HepG2 (cell line): ENCODE measurements at regions not wholly inside any gene's neighbourhood (a gene's known extent, or its start where the extent isn't known, plus 50 kb on each side); places are given as distances from the start of the nearest gene placed in this dataset.

Experiments
- ATAC-seq: fragments of 200-7000 bp; cut with Tn5 transposase; 3 replicates; pipeline ENCODE4 v1.9.1; 2020; ENCODE audit warnings: mild to moderate bottlenecking, moderate library complexity
- BruUV-seq: library from RNA; stranded (reverse); fragments of 400-500 nt; replicated peaks from 2 replicates; lab custom pipeline; 2021; lab: Mats Ljungman, UMichigan
- CTCF ChIA-PET: fragments of 300-600 bp; formaldehyde crosslinking; extraction: SDS; loops from one replicate; lab custom pipeline; 2021; ENCODE audit warnings: low total read pairs, inconsistent platforms, low intra/inter-chr PET ratio; lab: Yijun Ruan, JAX
- POLR2A ChIA-PET: fragments of 350-600 bp; sonication (Branson Sonifier 250); formaldehyde crosslinking; loops from one replicate; lab custom pipeline; 2020; ENCODE audit warnings: antibody characterized with exemption, inconsistent platforms; lab: Yijun Ruan, JAX
- DNase-seq: peaks from one replicate; pipeline ENCODE4 v3.0.0-alpha.2; 2015; ENCODE audit warnings: low spot score
- FAIRE-seq: peaks from 3 replicates; lab custom pipeline; 2011; peaks lifted over from hg19 to GRCh38; lab: Jason Lieb, UNC
- H2AFZ ChIP-seq: one replicate; pipeline ENCODE4 v1.6.1; 2011; ENCODE audit warnings: low read length, inconsistent platforms
- H3K27ac ChIP-seq: fragments of 300-600 bp; 3 replicates; pipeline ENCODE4 v1.8.0; 2011; ENCODE audit warnings: mixed run types, mild to moderate bottlenecking, mixed read lengths, low read length, inconsistent platforms; ENCODE audit not compliant: insufficient read depth; ENCODE audit errors: extremely low read length
- H3K27me3 ChIP-seq, 2 experiments: fragments of 200-600 bp in 1 of 2; 2 replicates in 1 of 2; 3 replicates in 1 of 2; pipeline versions ENCODE4 v1.6.0 to v1.8.0; 2011; ENCODE audit warnings: low read length in 2 of 2, mild to moderate bottlenecking in 2 of 2, moderate library complexity in 2 of 2, inconsistent platforms in 1 of 2; ENCODE audit not compliant: insufficient read depth in 2 of 2, control insufficient read depth in 1 of 2
- H3K36me3 ChIP-seq, 2 experiments: fragments of 200-600 bp in 1 of 2; replicated peaks in 1 of 2; 2 replicates in 1 of 2; 3 replicates in 1 of 2; pipeline versions ENCODE4 v1.5.1 to v1.8.0; 2011; ENCODE audit warnings: low read length in 2 of 2, inconsistent platforms in 1 of 2; ENCODE audit not compliant: insufficient read depth in 2 of 2, control insufficient read depth in 1 of 2
- H3K4me1 ChIP-seq: 2 replicates; pipeline ENCODE4 v1.5.1; 2012; ENCODE audit warnings: low read length, inconsistent platforms; ENCODE audit not compliant: insufficient read depth
- H3K4me2 ChIP-seq: 2 replicates; pipeline ENCODE4 v1.6.0; 2011; ENCODE audit warnings: low read depth, low read length, inconsistent platforms
- H3K4me3 ChIP-seq, 3 experiments: fragments of 200-600 bp in 1 of 3; sonication (generic), shearing (Covaris generic) in 1 of 3; replicated peaks in 1 of 3; 2 replicates each; pipeline ENCODE4 v1.5.1; 2011 to 2016; ENCODE audit warnings: low read length in 3 of 3, inconsistent platforms in 2 of 3, low read depth in 2 of 3, mild to moderate bottlenecking in 2 of 3, control low read depth in 1 of 3, mixed read lengths in 1 of 3; ENCODE audit not compliant: insufficient read depth in 1 of 3
- H3K79me2 ChIP-seq: one replicate; pipeline ENCODE4 v1.6.1; 2011; ENCODE audit warnings: low read length, inconsistent platforms; ENCODE audit not compliant: insufficient read depth
- H3K9ac ChIP-seq: 2 replicates; pipeline ENCODE4 v1.6.0; 2011; ENCODE audit warnings: mild to moderate bottlenecking, low read depth, low read length, inconsistent platforms; ENCODE audit not compliant: insufficient read depth
- H3K9me3 ChIP-seq: 2 replicates; pipeline ENCODE4 v1.5.1; 2012; ENCODE audit warnings: mild to moderate bottlenecking, low read length
- H4K20me1 ChIP-seq: 2 replicates; pipeline ENCODE4 v1.6.0; 2011; ENCODE audit warnings: inconsistent platforms, mild to moderate bottlenecking, low read length, moderate library complexity; ENCODE audit not compliant: insufficient read depth
- BRD4 ChIP-seq: sonication (generic); formaldehyde crosslinking; IDR thresholded peaks from 2 replicates; pipeline ENCODE4 v1.4.0; 2020; ENCODE audit warnings: missing genetic modification reagents
- HOXA5 ChIP-seq: sonication (generic); formaldehyde crosslinking; IDR thresholded peaks from 2 replicates; pipeline ENCODE4 v1.4.0; 2020; ENCODE audit warnings: missing genetic modification reagents
- MXI1 ChIP-seq: IDR thresholded peaks from 3 replicates; pipeline ENCODE4 v1.6.1; 2012; ENCODE audit warnings: low read depth, low read length, inconsistent platforms, borderline replicate concordance
- NBN ChIP-seq: fragments of 450-650 bp; conservative IDR thresholded peaks from 2 replicates; pipeline ENCODE4 v1.6.1; 2017
- PHB2 ChIP-seq: fragments of 450-650 bp; IDR thresholded peaks from 2 replicates; pipeline ENCODE4 v1.6.1; 2018; ENCODE audit not compliant: partially characterized antibody
- RAD21 ChIP-seq: fragments of 450-650 bp; formaldehyde crosslinking; IDR thresholded peaks from 2 replicates; pipeline ENCODE4 v1.5.0; 2020; ENCODE audit warnings: mild to moderate bottlenecking
- REL ChIP-seq: sonication (generic); formaldehyde crosslinking; conservative IDR thresholded peaks from 2 replicates; pipeline ENCODE4 v1.8.0; 2022; ENCODE audit warnings: mild to moderate bottlenecking, missing genetic modification reagents, moderate library complexity
- ZNF724P ChIP-seq: sonication (generic); formaldehyde crosslinking; IDR thresholded peaks from 2 replicates; pipeline ENCODE4 v1.8.0; 2022; ENCODE audit warnings: missing genetic modification reagents, borderline replicate concordance
- WGBS: methylation state at CpG from one replicate; pipeline ENCODE4 v1.1.6; 2017; ENCODE audit warnings: low lambda C conversion rate; 5-methylcytosine and 5-hydroxymethylcytosine counted together
- in situ Hi-C: cut with HindIII; loops from 2 replicates; pipeline ENCODE4 v1.10.0; 2017; ENCODE audit warnings: low pct_unique_long_range_greater_than_20kb; ENCODE audit not compliant: extremely low pct_ligation_motif_present
- intact Hi-C: fragments of 100-400 bp; cut with micrococcal nuclease; formaldehyde crosslinking; loops from one replicate; pipeline ENCODE4 v1.10.0; 2022; ENCODE audit not compliant: unreplicated experiment
- TF ChIP-seq, protein P1 (sequence below): sonication (generic); formaldehyde crosslinking; IDR thresholded peaks from 2 replicates; pipeline ENCODE4 v1.5.1; 2020; ENCODE audit warnings: missing genetic modification reagents, mild to moderate bottlenecking, borderline replicate concordance
- TF ChIP-seq, protein P2 (sequence below): sonication (generic); formaldehyde crosslinking; IDR thresholded peaks from 2 replicates; pipeline ENCODE4 v1.5.1; 2020; ENCODE audit warnings: missing genetic modification reagents, mild to moderate bottlenecking, borderline replicate concordance
- TF ChIP-seq, protein P3 (sequence below): sonication (generic); formaldehyde crosslinking; IDR thresholded peaks from 2 replicates; pipeline ENCODE4 v1.4.0; 2020; ENCODE audit warnings: missing genetic modification reagents
- TF ChIP-seq, protein P4 (sequence below): sonication (generic); formaldehyde crosslinking; IDR thresholded peaks from 2 replicates; pipeline ENCODE4 v1.4.0; 2020; ENCODE audit warnings: missing genetic modification reagents

DNA sequence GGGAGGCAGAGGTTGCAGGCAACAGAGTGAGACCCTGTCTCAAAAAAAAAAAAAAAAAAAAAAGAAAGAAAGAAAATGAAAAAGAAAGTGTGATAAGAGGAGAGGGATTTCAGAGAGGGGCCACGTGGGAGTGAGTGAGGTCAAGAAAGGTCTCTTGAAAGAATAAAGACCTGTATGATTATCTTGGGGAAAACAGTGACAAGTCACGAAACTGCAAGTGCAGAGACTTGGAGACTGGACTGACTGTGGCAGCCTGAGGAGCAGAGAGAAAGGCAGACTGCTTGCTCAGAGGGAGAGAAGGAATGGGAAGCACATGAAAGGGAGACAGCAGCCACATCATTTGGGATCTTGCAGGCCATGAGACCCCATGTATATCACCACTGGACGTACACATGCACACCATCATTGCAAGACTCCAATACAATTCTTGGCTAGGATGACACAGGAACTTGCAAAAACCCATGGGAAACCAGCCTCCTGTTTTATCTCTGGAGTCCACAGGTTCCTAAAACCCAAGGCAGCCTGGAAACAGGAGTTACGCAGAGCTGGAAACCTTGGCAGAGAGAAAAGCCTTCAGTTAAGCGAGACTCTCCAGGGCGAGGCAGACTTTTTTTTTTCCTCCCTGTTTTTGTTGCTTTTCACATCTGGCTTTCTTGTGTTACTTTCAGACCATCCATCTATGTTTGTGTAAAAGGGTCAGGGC lies 207.0 kb upstream of the TBL1X start:
- WGBS = 37% methylated on average over 5 of the region's 6 CpGs
- no TSS peak for BruUV-seq
- POLR2A ChIA-PET = no interaction called here

More for the DNA sequence above, 207.0 kb upstream of the TBL1X start:
- H3K79me2 ChIP-seq = no peaks in the 10 kb centered on the region
- no peaks in the 10 kb centered on the region for H3K27me3 ChIP-seq
- H3K27ac ChIP-seq = no peak overlapping the region
- ATAC-seq (no peak), FAIRE-seq (no peak), DNase-seq (no peak)
- no peaks in the 10 kb centered on the region for H3K36me3 ChIP-seq
- no peak overlapping the region for H3K9ac ChIP-seq
- no peaks in the 10 kb centered on the region for H3K9me3 ChIP-seq
- in situ Hi-C loops = no loop called here
- TF ChIP-seq, protein P1, sequence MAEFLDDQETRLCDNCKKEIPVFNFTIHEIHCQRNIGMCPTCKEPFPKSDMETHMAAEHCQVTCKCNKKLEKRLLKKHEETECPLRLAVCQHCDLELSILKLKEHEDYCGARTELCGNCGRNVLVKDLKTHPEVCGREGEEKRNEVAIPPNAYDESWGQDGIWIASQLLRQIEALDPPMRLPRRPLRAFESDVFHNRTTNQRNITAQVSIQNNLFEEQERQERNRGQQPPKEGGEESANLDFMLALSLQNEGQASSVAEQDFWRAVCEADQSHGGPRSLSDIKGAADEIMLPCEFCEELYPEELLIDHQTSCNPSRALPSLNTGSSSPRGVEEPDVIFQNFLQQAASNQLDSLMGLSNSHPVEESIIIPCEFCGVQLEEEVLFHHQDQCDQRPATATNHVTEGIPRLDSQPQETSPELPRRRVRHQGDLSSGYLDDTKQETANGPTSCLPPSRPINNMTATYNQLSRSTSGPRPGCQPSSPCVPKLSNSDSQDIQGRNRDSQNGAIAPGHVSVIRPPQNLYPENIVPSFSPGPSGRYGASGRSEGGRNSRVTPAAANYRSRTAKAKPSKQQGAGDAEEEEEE (CRISPR knock-in tag) = no peak
- TF ChIP-seq PHB2 (no peak), REL (CRISPR knock-in tag) (no peak), MXI1 (no peak), RAD21 (no peak), NBN (no peak), HOXA5 (no peak), BRD4 (CRISPR knock-in tag) (no peak), ZNF724P (no peak)
- TF ChIP-seq, protein P2, sequence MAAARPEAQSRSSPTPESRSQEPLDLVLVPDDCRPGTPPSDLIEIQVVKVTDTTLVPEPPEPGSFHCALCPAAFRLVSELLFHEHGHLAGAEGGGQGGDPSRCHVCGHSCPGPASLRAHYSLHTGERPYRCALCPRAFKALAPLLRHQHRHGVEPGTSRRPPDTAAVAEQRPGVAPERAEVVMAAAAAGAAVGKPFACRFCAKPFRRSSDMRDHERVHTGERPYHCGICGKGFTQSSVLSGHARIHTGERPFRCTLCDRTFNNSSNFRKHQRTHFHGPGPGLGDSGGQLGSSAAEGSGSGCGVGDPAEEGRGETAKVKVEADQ = no peak
- TF ChIP-seq, protein P3, sequence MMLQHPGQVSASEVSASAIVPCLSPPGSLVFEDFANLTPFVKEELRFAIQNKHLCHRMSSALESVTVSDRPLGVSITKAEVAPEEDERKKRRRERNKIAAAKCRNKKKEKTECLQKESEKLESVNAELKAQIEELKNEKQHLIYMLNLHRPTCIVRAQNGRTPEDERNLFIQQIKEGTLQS = no peak
- TF ChIP-seq, protein P4, sequence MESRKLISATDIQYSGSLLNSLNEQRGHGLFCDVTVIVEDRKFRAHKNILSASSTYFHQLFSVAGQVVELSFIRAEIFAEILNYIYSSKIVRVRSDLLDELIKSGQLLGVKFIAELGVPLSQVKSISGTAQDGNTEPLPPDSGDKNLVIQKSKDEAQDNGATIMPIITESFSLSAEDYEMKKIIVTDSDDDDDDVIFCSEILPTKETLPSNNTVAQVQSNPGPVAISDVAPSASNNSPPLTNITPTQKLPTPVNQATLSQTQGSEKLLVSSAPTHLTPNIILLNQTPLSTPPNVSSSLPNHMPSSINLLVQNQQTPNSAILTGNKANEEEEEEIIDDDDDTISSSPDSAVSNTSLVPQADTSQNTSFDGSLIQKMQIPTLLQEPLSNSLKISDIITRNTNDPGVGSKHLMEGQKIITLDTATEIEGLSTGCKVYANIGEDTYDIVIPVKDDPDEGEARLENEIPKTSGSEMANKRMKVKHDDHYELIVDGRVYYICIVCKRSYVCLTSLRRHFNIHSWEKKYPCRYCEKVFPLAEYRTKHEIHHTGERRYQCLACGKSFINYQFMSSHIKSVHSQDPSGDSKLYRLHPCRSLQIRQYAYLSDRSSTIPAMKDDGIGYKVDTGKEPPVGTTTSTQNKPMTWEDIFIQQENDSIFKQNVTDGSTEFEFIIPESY (CRISPR knock-in tag) = no peak
- CTCF ChIA-PET = no interaction called here
- H3K4me1 ChIP-seq = no peaks in the 10 kb centered on the region
- no peak overlapping the region for H2AFZ ChIP-seq
- H3K4me3 ChIP-seq = no peak overlapping the region
- intact Hi-C loops = no loop called here
- H4K20me1 ChIP-seq = no peaks in the 10 kb centered on the region
- no peak overlapping the region for H3K4me2 ChIP-seq
